HPDE6-E6E7 (cell line): ENCODE measurements at regions not wholly inside any gene's neighbourhood (a gene's known extent, or its start where the extent isn't known, plus 50 kb on each side); places are given as distances from the start of the nearest gene placed in this dataset.
"Not testable (repeated sequence)": the region's sequence is repeated elsewhere in the genome, so short reads cannot be mapped to it uniquely, and the experiment has no call there.

ENCODE experiments used
- DNase-seq: peaks from one replicate; pipeline ENCODE4 v3.0.0; 2011; ENCODE audit warnings: missing footprints; ENCODE audit errors: extremely low spot score

- no peak for DNase-seq
Measured at GRCh38 chr2:77721593-77721992, 199.4 kb upstream of the LRRTM4 start.

GRCh38 chr2:77725045-77725444 is 202.9 kb upstream of the LRRTM4 start:
- no peak for DNase-seq

- not testable (repeated sequence) for DNase-seq
Measured at GRCh38 chr2:77734662-77735340, 212.6 kb upstream of the LRRTM4 start.

- no peak for DNase-seq
Measured at GRCh38 chr2:77737236-77737635, 215.1 kb upstream of the LRRTM4 start.

GRCh38 chr2:77746780-77747179 is 224.6 kb upstream of the LRRTM4 start:
- no peak for DNase-seq

GRCh38 chr2:77753710-77754345 is 231.7 kb upstream of the LRRTM4 start:
- DNase-seq: not testable (repeated sequence)

GRCh38 chr2:77767388-77768076 is 245.4 kb upstream of the LRRTM4 start:
- DNase-seq: no peak

GRCh38 chr2:77768508-77768907 is 246.3 kb upstream of the LRRTM4 start:
- DNase-seq: no peak

- no peak for DNase-seq
Measured at GRCh38 chr2:77778917-77779316, 256.7 kb upstream of the LRRTM4 start.

GRCh38 chr2:77793500-77793899 is 271.3 kb upstream of the LRRTM4 start:
- DNase-seq: not testable (repeated sequence)

- DNase-seq: no peak
Measured at GRCh38 chr2:77796397-77796796, 274.2 kb upstream of the LRRTM4 start.

GRCh38 chr2:77797088-77797487 is 274.9 kb upstream of the LRRTM4 start:
- no peak for DNase-seq

GRCh38 chr2:77800410-77800809 is 278.2 kb upstream of the LRRTM4 start:
- no peak for DNase-seq

- no peak for DNase-seq
Measured at GRCh38 chr2:77807531-77808215, 285.5 kb upstream of the LRRTM4 start.

- DNase-seq: no peak
Measured at GRCh38 chr2:77808599-77808998, 286.4 kb upstream of the LRRTM4 start.

GRCh38 chr2:77813599-77813998 is 291.4 kb upstream of the LRRTM4 start:
- no peak for DNase-seq

- DNase-seq: no peak
Measured at GRCh38 chr2:77816618-77817017, 294.4 kb upstream of the LRRTM4 start.

GRCh38 chr2:77818186-77818585 is 296.0 kb upstream of the LRRTM4 start:
- no peak for DNase-seq

GRCh38 chr2:77823028-77823427 is 300.9 kb upstream of the LRRTM4 start:
- no peak for DNase-seq

GRCh38 chr2:77831060-77831459 is 308.9 kb upstream of the LRRTM4 start:
- DNase-seq: no peak

- DNase-seq: no peak
Measured at GRCh38 chr2:77831471-77831870, 309.3 kb upstream of the LRRTM4 start.

GRCh38 chr2:77831898-77832297 is 309.7 kb upstream of the LRRTM4 start:
- DNase-seq: no peak
